Putamen (tissue), 1 donor: ENCODE measurements at regions not wholly inside any gene's neighbourhood (a gene's known extent, or its start where the extent isn't known, plus 50 kb on each side); places are given as distances from the start of the nearest gene placed in this dataset.

Experiments
- DNase-seq: peaks from one replicate; pipeline ENCODE4 v3.0.0-alpha.2; 2016; ENCODE audit warnings: low spot score

DNA sequence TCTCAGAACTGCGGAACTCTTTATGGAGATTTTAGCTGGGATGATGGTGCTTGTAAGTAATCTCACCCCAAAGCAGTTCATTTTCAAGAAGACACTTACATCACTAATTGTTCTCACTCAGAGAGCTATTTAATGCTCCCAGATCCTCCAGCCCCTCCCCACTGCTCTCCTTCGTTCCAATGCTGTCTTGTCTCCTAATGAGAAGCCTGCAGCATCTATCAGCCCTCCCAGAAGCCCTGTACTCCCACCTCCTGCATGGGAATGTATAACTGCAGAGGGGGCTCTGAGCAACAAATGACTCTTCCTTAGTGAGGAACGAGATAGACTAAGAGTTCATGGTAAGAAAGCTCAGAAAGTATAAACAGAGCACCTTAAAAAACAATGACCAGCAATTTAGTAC, 377.4 kb upstream of the RUNX1 start:
- no peak for DNase-seq

DNA sequence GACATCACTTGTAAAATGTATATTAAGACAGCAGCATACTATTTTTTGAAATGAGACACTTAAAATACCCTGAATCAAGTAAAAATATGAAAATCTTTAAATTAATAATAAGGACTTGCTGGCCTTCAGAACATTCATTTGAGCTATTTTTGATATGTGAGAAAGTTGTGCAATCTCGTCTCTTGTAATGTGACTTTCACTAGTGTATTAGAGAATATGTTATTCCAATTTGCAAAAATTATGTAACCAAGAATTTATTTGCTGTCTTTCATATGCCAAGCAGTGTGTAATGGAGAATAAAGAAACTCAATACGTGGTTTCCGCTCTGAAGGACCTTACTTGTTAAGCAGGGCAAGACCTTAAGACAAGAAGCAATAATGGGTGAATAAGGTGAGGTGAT, 375.0 kb upstream of the RUNX1 start:
- no peak for DNase-seq

DNA sequence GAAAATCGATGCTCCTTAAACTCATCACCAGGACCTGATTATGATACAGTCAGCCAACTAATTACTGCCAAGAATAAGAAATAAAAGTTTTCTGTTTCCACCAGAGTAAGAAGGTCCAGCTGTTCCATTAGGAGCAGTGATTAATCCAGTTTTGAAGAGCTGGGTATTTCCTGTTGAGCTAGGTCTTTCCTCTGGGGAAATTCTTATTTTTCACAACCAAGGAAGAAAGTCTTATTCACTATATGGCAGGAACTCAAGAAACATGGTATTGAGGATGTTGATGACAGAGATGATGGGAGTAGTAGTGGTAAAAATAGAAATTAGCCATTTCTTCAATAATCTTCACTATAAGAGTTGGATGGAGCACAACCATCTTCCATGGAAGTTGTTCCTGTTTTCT, 374.6 kb upstream of the RUNX1 start:
- no peak for DNase-seq

DNA sequence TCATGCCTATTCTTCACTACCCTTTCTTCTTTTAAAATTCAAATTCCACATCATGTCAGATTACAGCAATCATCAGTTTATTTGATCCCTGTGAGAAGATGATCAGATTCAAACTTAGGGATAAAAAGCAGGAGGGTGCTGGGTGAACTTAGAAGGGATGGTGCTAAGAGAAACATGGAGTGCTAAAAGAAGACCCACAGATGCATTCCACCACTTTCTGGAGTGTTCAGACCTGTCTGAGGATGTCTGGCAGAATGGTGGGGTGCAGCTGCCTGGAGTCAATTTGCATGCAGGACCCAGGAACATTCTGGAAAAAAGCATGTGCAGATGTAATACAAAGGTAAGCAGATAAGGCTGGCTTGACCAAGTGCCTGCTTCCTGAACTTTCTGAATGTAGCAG, 372.9 kb upstream of the RUNX1 start:
- DNase-seq: no peak

DNA sequence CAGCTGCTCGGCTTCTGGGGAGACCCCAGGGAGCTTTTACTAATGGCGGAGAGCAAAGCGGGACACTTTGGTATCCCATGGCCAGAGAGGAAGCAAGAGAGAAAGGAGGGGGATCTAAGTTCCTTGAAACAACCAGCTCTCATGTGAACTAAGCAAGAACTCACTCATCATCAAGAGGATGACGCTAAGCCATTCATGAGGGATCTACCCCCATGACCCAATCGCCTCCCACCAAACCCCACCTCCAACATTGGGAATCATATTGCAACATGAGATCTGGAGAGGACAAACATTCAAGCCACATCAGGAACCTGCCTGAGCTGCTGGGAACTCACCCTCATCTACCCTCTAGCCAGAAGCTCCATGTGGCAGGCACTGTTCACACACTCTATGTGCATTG, 372.1 kb upstream of the RUNX1 start:
- DNase-seq: no peak

DNA sequence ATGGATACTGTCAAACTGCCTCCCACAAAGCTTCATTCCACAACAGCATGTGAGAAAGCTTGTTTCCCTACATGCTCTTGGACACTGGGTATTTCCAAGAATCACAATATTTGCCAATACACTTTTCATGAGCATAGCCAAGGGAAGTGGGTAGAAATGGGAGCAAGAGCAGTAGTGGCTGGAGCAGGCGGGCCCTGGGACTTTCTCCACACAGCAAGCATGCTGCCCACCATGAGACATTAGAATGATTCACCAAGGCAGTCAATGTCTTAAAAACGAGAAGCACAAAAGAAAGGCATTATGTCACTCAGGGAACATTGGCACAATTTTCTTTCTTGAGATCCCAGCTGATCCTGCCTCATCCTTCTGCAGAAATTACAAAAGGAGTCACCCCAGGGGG, 371.6 kb upstream of the RUNX1 start:
- DNase-seq: no peak

DNA sequence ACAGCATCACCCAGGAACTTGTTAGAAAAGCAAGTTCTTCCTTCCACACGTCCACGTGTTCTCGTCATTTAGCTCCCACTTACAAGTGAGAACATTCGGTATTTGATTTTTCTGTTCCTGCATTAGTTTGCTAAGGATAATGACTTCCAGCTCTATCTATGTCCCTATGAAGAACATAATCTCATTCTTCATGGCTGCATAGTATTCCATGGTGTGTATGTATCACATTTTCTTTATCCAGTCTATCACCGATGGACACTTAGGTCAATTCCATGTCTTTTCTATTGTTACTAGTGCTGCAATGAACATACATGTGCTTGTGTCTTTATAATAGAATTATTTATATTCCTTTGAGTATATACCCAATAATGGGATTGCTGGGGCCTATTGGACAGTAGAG, 368.7 kb upstream of the RUNX1 start:
- no peak for DNase-seq

DNA sequence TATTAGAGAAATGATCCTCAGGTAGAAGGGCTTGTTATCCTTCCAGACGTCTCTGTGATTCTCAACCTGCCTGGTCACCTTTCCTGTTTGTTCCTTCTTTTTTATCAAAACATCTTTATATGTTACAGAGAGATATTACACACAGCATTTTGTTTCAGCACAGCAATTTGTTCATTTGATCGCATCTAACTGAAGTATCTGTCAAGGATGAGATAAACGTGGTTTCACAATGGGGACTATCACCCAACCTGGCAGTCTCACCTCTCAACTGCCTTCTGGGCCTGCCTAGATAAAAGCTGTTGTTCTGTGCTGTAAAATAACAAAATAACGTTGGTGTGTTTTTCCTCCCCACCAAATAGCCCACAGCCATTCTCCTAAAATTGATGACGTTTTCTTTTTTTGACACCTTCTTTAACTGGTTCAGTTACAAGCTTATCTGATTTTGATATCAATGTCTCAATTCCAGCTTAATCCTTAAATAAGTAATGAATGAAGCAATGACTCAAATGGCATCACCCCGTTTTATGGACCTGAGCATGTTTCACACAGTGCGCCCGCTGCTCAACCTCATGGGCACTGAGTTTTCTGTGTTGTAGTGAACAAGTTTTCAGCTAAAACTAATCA, 367.9 kb upstream of the RUNX1 start:
- no peak for DNase-seq

DNA sequence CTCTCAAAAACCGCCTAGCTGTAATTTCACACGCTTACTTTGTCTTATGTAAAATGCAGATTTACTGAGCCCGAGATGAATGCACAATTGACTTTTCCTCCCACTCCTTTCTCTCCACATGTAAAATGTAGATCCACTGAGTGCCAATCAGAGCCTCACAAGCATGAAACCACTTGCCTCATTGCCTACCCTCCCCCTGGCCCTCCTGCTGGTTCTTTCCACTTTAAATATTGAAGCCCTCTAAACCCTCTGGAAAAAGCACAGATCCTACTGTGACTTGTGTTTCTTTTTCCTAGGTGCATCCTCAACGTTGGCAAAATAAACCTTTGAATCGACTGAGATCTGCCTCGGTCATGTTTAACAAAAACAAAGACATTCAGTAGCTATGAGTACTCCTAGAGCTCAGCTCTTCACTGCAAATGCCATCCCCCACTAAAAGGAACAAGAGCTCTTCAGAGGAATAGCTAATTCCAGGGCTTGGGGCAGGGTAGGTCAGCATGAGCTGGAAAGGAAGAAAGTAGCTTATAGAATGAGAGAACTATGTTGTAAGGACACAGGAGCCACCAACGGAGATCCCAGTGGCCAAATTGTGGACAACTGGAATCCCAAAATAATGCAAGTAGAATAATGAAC, 365.5 kb upstream of the RUNX1 start:
- DNase-seq: peak; percentile 45

DNA sequence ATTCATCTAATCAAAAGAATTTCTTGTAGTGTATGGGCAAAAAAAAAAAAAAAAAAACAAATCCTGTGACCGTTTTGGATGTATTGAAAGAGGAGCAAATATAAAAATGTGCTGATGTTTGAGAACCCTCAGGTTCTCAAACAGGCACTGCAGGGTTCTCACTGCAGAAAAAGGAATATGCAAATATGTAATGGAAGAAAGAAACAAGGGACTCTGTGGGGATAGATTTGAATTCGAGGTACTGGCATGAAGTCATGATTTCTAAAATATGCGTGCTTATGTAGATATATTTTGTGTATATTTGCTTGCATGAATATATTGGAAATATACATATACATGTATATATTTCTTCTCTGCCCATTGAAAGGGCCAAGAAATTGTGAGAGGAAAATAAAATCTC, 365.0 kb upstream of the RUNX1 start:
- DNase-seq: no peak

DNA sequence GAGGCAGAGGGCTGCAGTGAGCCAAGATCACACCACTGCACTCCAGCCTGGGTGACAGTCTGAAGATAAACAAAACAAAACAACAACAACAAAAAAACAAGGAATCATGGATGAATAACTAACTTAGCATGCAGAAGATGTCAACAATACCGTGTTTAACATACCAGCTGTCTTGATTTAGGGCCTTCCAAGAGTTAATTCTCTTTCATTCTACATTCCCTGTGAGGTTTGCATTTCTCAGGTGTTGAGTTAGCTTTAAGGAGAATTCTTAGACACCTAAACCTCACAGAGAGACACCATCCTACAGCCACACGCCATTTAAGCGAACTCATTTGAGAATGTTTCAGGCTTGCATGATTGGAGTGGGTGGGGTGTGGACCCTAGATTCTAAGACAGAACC, 363.1 kb upstream of the RUNX1 start:
- DNase-seq: no peak

DNA sequence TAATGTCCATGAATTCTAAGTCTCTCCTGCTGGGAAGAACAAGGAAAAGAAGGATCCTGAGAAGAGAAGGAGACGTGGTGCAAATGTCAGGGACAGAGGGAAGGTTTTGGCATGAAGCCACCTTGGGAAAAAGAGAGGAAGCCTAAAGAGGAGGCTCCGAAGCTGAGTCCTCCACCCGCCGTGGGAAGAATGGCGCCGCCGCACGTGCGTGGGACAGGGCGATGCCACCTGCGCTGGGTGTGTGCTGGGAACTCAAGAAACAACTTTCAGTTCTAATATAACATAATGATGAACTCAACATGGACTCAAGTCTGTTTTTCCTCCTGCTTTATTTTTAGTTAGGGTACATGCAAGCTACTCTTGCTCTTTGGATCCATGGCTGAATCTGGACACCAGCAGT, 362.3 kb upstream of the RUNX1 start:
- no peak for DNase-seq

DNA sequence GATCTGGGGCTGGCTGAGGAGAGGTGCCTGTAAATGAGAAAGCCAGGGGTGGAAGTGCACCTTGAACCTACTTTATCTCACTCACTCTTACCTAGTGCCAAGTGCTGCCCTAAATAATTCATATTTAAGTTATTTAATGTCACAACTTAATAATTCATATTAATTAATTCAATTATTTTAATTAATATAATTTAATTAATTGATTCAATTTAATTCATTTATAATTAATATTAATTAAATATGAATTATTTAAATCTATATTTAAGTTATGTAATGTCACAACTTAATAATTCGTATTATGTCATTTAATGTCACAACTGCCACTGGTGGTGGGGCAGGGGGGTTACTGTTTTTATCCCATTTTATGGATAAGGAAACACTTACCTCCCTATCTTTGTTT, 361.6 kb upstream of the RUNX1 start:
- DNase-seq: no peak

DNA sequence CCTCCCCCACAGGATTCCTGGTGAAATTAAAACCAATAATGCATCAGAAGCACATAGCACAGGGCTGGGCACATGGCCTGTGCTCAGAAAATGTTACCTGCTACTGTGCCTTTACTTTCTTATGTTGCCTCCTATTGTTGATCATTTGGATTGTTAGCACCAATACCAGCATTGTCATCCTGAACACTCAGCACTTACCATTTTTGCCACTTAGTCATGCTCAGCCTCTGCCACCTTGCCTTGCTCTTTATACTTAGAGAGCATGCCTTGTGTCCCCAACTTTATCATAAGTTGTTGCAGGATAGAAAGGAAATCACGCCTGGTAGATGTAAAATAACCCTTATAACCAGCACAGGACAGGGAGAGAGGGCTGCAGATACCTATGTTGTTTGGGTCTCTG, 361.0 kb upstream of the RUNX1 start:
- no peak for DNase-seq

DNA sequence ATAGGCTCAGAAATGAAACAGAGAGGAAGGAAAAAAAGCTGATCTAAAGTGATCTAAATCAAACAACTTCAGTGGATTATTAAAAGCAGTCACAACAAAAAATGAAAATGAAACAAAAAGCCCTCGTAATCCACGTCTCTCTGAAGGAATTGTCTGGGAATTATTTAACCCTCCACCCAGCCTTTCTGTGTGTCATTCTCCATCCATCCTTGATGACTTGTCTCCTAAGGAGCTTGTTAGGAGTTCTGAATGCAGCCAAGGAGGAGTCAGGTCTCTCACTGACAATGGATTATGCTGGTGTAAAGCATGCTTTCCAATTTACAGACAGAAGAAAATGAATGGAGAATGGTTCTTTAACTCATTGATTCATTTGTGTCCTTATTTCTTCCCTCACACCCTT, 359.3 kb upstream of the RUNX1 start:
- DNase-seq: no peak

DNA sequence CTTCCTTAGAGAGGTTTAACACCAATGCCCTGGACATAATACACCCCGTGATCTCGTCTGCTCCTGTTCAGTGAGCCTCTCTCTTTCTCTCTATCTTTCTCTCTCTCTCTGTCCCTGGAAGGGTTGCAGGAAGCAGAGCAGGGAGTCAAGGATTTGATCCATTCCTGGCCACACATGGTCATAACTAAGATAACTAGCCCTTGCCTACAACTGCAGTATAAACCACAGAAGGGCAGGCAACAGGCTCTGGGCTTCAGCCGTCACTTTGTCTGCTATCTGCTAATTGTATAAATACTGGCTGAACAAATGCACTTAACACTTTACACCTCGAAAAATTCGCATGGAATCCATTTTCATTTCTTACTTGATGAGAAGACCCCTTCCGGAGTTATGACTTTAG, 357.5 kb upstream of the RUNX1 start:
- DNase-seq: no peak

DNA sequence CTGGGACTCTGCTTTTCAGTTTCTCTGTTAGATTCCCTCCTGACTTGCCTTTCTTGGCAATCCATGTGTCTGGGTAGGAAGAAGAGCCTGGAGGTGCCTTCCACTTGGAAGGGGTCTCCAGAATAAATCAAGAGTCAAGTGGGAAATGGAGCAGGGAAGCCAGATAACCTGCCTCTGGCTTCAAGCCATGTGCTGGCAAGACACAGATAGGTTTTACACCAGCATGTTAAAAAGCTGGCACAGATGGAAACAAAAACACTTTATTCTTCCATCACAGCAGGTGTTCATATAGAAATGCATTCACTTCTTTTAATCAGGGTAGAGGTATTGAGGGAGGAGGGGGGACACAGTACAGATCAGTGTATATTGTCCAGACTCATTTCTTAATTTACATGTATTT, 356.9 kb upstream of the RUNX1 start:
- no peak for DNase-seq

DNA sequence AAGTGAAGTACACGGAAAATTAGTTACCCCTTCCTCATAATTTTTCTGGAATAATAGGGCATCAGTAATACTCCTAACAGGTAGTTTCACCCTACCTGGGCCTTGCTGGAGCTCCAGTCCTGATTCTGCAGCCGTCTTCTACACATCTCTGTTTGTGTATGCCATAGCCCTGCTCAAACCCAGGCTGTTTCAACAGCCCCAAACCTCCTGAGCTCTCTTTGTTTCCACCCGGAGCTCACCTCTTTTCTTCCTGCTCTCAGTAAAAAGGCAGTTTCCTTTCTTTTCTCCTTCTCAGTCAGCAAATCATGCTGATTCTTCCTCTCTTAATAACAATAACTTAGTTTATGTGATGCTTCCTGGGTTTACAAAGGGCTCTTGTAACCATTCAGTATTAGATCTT, 355.1 kb upstream of the RUNX1 start:
- no peak for DNase-seq

DNA sequence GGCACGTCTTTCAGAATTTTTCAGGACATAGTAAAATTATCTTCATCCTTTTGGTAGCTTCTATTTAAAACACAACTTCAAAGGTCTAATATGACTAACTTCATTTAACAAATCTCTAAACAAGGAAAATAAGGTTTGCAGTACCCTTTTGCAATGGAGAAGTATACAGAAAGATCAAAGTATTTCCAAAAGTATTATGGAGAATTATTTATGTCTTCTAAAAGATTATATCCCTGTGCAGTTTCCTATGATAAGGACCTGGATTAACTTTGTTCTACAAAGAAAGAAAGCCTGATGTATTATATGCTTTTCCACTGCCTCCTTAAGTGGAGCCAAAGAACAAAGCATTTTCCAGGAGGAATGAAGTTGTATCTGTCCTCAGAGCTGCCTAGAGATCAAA, 353.0 kb upstream of the RUNX1 start:
- DNase-seq: no peak

DNA sequence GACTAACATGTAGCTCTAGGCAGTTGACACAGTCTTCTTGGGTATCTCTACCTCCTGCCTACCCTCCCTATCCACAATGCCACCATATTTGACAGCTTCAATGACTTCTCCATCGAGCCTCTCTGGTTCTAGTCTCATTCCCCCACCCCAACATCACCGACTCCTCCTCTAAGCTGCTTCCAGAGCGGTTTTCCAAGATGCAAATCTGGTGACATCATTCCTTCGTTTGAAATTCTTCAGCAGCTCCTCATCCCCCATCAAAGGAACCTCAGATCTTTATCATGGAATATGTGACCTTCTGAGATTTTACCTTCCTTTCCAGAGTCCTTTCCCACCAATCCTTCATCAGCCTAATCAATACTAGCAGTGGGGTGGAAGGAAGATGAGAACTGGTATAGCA, 352.4 kb upstream of the RUNX1 start:
- DNase-seq: no peak

DNA sequence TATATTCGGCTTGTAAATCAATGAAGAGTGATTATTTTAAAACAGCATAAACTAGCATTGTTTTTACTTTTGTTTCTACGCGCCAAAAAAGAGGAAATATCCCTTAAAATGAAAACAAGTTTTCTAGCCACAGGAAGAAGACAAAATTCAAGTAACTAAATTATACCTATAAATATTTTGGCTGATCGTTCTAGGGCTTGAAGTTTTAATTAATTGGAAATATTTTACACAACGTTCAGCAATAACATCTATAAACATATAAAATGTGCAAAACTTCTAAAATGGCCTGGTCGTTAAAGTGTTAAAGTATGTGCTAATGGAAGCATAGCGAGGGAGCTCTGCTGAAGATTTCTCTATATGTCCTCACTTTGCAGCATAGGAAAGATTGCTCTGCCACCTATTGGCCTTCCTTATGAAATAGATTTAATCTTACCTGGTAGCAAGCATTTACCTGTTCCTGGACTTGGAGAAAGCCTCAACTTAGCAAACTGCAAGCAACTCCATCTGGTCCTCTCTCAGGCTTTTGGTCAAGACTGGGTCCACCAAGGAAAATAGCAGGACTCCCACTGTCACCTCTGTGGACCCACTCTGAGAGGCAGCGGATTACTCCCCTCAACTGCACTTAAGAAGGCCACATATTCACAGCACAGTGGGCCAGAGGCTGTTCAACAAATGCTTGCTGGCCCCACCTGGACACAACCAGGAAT, 351.3 kb upstream of the RUNX1 start:
- DNase-seq: peak; percentile 14

DNA sequence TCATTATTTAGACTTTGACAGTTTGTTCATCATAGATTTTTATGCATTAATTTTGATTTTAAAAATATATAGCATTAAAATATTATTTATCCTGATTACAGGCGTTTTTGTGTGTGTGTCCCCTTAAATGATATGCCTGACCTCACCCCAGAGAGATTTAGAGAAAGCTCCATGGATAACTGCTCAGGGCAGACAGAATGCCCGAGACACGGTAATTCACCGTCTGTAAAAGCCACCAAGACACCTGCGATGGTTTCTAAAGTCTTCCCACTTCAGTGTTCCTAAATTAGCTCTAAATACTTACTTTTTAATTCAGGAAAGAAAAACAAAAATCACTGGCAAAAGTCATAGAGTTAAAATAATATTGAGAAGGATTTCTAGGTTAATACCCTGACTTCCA, 350.6 kb upstream of the RUNX1 start:
- DNase-seq: no peak

DNA sequence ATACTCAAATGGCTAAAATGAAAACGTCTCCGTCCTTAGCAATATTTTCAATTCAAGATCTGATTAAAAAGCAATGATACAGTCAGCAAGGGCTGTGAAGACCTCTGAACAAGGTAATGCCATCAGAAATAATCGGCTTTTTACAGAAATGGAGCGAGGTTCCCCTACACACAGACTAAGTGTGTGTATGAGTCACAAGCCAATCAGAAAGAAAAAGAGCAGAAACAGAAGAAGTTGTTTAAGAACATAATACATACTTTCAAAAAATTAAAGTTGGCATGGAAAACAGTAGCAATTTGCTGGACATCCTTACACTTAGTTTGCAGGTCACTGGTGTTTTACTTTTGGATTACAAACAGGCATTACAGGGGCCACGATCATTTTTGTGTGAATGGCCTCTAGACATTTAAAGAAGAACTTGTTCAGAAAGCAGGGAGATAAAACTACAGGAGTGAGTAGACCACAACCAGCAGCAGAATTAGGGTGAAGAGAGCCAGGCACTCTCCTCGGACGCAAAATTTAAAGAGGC, 350.0 kb upstream of the RUNX1 start:
- DNase-seq: no peak
